ENCODE measurements at regions not wholly inside any gene's neighbourhood (a gene's known extent, or its start where the extent isn't known, plus 50 kb on each side); places are given as distances from the start of the nearest gene placed in this dataset.

DNA sequence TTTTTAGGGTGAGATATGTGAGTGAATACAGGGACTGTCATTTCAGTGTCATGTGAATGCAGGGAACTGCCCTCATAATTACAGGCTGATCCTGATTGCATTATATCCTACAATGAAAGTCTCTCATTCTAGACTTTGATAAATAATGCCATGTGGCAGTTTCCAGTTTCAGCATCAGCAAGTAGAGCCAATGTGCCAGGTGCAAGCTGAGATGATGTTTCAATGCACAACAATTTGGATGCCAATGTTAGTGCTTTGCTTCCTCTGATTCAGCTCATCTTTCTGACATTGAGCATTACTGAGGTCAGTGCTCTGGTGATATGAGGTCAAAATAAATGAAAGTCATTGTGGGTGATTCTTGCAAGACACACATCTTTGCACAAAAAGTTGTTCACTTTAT is 63.7 kb upstream of the TFPI start:
- TF ChIP-seq, protein P1, sequence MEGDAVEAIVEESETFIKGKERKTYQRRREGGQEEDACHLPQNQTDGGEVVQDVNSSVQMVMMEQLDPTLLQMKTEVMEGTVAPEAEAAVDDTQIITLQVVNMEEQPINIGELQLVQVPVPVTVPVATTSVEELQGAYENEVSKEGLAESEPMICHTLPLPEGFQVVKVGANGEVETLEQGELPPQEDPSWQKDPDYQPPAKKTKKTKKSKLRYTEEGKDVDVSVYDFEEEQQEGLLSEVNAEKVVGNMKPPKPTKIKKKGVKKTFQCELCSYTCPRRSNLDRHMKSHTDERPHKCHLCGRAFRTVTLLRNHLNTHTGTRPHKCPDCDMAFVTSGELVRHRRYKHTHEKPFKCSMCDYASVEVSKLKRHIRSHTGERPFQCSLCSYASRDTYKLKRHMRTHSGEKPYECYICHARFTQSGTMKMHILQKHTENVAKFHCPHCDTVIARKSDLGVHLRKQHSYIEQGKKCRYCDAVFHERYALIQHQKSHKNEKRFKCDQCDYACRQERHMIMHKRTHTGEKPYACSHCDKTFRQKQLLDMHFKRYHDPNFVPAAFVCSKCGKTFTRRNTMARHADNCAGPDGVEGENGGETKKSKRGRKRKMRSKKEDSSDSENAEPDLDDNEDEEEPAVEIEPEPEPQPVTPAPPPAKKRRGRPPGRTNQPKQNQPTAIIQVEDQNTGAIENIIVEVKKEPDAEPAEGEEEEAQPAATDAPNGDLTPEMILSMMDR (IDR thresholded peaks at IDR 0.05; ENCODE audit: low read depth, low read length, missing input control) = no peak
- TF ChIP-seq RAD21 (IDR thresholded peaks at IDR 0.05) = no peak
- TF ChIP-seq, protein P2, sequence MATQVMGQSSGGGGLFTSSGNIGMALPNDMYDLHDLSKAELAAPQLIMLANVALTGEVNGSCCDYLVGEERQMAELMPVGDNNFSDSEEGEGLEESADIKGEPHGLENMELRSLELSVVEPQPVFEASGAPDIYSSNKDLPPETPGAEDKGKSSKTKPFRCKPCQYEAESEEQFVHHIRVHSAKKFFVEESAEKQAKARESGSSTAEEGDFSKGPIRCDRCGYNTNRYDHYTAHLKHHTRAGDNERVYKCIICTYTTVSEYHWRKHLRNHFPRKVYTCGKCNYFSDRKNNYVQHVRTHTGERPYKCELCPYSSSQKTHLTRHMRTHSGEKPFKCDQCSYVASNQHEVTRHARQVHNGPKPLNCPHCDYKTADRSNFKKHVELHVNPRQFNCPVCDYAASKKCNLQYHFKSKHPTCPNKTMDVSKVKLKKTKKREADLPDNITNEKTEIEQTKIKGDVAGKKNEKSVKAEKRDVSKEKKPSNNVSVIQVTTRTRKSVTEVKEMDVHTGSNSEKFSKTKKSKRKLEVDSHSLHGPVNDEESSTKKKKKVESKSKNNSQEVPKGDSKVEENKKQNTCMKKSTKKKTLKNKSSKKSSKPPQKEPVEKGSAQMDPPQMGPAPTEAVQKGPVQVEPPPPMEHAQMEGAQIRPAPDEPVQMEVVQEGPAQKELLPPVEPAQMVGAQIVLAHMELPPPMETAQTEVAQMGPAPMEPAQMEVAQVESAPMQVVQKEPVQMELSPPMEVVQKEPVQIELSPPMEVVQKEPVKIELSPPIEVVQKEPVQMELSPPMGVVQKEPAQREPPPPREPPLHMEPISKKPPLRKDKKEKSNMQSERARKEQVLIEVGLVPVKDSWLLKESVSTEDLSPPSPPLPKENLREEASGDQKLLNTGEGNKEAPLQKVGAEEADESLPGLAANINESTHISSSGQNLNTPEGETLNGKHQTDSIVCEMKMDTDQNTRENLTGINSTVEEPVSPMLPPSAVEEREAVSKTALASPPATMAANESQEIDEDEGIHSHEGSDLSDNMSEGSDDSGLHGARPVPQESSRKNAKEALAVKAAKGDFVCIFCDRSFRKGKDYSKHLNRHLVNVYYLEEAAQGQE (IDR thresholded peaks at IDR 0.05) = no peak
- no peak for TF ChIP-seq JUND (IDR thresholded peaks at IDR 0.05)
- no peak for TF ChIP-seq TAF1 (conservative IDR thresholded peaks at IDR 0.05)
- no peak for TF ChIP-seq NR2F2 (IDR thresholded peaks at IDR 0.05)
- TF ChIP-seq, protein P3, sequence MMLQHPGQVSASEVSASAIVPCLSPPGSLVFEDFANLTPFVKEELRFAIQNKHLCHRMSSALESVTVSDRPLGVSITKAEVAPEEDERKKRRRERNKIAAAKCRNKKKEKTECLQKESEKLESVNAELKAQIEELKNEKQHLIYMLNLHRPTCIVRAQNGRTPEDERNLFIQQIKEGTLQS (IDR thresholded peaks at IDR 0.05) = no peak
- TF ChIP-seq, protein P4, sequence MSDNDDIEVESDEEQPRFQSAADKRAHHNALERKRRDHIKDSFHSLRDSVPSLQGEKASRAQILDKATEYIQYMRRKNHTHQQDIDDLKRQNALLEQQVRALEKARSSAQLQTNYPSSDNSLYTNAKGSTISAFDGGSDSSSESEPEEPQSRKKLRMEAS (IDR thresholded peaks at IDR 0.05) = no peak
- TF ChIP-seq, protein P5, sequence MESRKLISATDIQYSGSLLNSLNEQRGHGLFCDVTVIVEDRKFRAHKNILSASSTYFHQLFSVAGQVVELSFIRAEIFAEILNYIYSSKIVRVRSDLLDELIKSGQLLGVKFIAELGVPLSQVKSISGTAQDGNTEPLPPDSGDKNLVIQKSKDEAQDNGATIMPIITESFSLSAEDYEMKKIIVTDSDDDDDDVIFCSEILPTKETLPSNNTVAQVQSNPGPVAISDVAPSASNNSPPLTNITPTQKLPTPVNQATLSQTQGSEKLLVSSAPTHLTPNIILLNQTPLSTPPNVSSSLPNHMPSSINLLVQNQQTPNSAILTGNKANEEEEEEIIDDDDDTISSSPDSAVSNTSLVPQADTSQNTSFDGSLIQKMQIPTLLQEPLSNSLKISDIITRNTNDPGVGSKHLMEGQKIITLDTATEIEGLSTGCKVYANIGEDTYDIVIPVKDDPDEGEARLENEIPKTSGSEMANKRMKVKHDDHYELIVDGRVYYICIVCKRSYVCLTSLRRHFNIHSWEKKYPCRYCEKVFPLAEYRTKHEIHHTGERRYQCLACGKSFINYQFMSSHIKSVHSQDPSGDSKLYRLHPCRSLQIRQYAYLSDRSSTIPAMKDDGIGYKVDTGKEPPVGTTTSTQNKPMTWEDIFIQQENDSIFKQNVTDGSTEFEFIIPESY (IDR thresholded peaks at IDR 0.05) = no peak
- TF ChIP-seq GABPA (IDR thresholded peaks at IDR 0.05 in 1 of 2, conservative IDR thresholded peaks at IDR 0.05 in 1 of 2) = no peak

Data from liver (tissue), 3 donors.